Epithelial cell of proximal tubule (primary cell): ENCODE measurements at regions not wholly inside any gene's neighbourhood (a gene's known extent, or its start where the extent isn't known, plus 50 kb on each side); places are given as distances from the start of the nearest gene placed in this dataset.

ENCODE experiments used
- DNase-seq: peaks from one replicate; pipeline ENCODE4 v3.0.0-alpha.2; 2011; ENCODE audit warnings: low read depth
- H3K4me3 ChIP-seq: 2 replicates; pipeline ENCODE4 v1.5.1; 2011; ENCODE audit warnings: low read depth, mild to moderate bottlenecking, low read length
- TF ChIP-seq, protein P1 (sequence below): conservative IDR thresholded peaks from 2 replicates; pipeline ENCODE4 v1.5.1; 2012; ENCODE audit warnings: low read depth, mild to moderate bottlenecking, low read length

GRCh38 chr5:4345850-4346249, 750.2 kb downstream of the IRX1 start:
- TF ChIP-seq, protein P1, sequence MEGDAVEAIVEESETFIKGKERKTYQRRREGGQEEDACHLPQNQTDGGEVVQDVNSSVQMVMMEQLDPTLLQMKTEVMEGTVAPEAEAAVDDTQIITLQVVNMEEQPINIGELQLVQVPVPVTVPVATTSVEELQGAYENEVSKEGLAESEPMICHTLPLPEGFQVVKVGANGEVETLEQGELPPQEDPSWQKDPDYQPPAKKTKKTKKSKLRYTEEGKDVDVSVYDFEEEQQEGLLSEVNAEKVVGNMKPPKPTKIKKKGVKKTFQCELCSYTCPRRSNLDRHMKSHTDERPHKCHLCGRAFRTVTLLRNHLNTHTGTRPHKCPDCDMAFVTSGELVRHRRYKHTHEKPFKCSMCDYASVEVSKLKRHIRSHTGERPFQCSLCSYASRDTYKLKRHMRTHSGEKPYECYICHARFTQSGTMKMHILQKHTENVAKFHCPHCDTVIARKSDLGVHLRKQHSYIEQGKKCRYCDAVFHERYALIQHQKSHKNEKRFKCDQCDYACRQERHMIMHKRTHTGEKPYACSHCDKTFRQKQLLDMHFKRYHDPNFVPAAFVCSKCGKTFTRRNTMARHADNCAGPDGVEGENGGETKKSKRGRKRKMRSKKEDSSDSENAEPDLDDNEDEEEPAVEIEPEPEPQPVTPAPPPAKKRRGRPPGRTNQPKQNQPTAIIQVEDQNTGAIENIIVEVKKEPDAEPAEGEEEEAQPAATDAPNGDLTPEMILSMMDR: no peak
- H3K4me3 ChIP-seq: no peak overlapping the region
- no peak for DNase-seq

GRCh38 chr5:4348423-4348822, 752.8 kb downstream of the IRX1 start:
- TF ChIP-seq, protein P1: no peak
- no peak for DNase-seq

DNA sequence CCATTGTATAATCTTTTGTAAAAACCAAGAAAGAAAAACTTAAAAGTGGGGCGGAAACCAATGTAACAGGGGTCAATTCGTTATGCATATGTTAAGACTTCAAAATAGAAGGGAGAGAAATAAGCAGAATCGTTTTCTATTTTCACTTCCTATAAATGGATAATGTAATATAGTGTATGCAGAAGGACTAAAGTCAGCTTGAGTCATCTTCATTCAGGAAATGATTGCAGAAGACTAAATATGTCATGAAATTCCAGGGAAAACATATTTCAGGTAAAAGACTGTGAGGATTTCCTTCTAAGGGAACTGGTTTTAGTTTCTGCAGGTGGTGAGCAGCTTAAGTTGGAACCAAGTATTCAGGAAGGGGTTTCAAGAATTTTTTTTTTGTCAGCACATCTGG, 753.3 kb downstream of the IRX1 start:
- TF ChIP-seq, protein P1: no peak
- no peak for DNase-seq
- H3K4me3 ChIP-seq: no peak overlapping the region

More at GRCh38 chr5:4348423-4348822, 752.8 kb downstream of the IRX1 start:
- no peak overlapping the region for H3K4me3 ChIP-seq

DNA sequence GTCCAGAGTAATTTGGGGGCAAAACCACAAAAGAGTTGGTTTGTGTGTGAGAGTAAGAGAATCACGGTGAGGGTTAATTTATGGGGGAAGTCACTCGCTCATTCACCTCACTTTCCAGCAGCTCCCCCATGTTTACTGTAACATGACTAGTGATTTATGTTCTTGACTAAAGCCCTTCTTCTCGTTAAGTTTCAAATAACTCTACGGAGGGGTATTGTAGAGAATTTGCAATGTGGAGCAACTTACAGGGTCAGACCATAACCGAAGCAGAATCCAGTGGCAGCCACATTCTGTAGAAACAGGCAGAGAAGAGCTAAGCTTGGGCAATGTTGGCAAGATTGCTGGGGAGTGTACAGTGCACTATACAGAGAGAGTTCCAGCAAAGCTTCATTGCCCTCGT, 760.6 kb downstream of the IRX1 start:
- TF ChIP-seq, protein P1: no peak
- no peak for DNase-seq
- H3K4me3 ChIP-seq: no peak overlapping the region

DNA sequence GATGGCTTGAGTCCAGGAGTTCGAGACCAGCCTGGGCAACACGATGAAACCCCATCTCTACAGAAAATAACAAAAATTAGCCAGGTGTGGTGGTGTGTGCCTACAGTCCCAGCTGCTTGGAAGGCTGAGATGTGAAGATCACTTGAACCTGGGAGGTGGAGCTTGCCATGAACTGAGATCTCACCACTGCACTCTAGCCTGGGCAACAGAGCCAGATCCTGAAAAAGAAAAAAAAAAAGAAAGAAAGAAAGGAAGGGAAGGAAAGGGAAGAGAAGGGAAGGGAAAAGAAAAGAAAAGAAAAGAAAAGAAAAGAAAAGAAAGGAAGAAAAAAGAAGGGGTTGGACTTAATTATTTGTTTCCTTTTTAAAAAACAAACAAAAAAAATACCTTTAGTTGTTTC, 764.2 kb downstream of the IRX1 start:
- TF ChIP-seq, protein P1: no peak

GRCh38 chr5:4361753-4362152, 766.1 kb downstream of the IRX1 start:
- no peak overlapping the region for H3K4me3 ChIP-seq
- no peak for DNase-seq
- TF ChIP-seq, protein P1: no peak

More for the DNA sequence above, 764.2 kb downstream of the IRX1 start:
- H3K4me3 ChIP-seq: no peak overlapping the region
- DNase-seq: no peak

GRCh38 chr5:4362411-4362810, 766.8 kb downstream of the IRX1 start:
- TF ChIP-seq, protein P1: no peak
- H3K4me3 ChIP-seq: no peak overlapping the region
- DNase-seq: no peak
